ENCODE measurements at regions not wholly inside any gene's neighbourhood (a gene's known extent, or its start where the extent isn't known, plus 50 kb on each side); places are given as distances from the start of the nearest gene placed in this dataset.

GRCh38 chr3:187947927-187948682 lies 202.8 kb upstream of the BCL6 start:
- no peak for TF ChIP-seq POLR2A (IDR thresholded peaks at IDR 0.05; ENCODE audit: low read length)
- no peak for TF ChIP-seq JUN (IDR thresholded peaks at IDR 0.05)
- no peak for TF ChIP-seq JUNB (IDR thresholded peaks at IDR 0.05)
- TF ChIP-seq POLR2AphosphoS2 (conservative IDR thresholded peaks at IDR 0.05; ENCODE audit: low read length) = no peak
- no peak for TF ChIP-seq ZSCAN20 (CRISPR knock-in tag; IDR thresholded peaks at IDR 0.05)
- no peak for TF ChIP-seq CTCF (IDR thresholded peaks at IDR 0.05)
- no peak for TF ChIP-seq BHLHE40 (IDR thresholded peaks at IDR 0.05; ENCODE audit: low read depth, low read length)
- no peak for TF ChIP-seq MYC (IDR thresholded peaks at IDR 0.05; ENCODE audit: borderline replicate concordance, low read length)

All from A549 (cell line).